Endodermal cell (in vitro differentiated cells): ENCODE measurements at regions not wholly inside any gene's neighbourhood (a gene's known extent, or its start where the extent isn't known, plus 50 kb on each side); places are given as distances from the start of the nearest gene placed in this dataset.

ENCODE experiments used
- DNase-seq: peaks from one replicate; pipeline ENCODE4 v3.0.0-alpha.2; 2017
- H3K27ac ChIP-seq: 2 replicates; pipeline ENCODE4 v1.5.1; 2013; ENCODE audit warnings: mild to moderate bottlenecking, low read depth, low read length, moderate library complexity
- H3K27me3 ChIP-seq: 2 replicates; pipeline ENCODE4 v1.6.1; 2013; ENCODE audit warnings: mild to moderate bottlenecking, low read length, moderate library complexity; ENCODE audit not compliant: insufficient read depth, control insufficient read depth, poor library complexity, severe bottlenecking
- H3K36me3 ChIP-seq: 2 replicates; pipeline ENCODE4 v1.7.0; 2013; ENCODE audit warnings: mild to moderate bottlenecking, low read length, moderate library complexity; ENCODE audit not compliant: control insufficient read depth, insufficient read depth
- H3K4me1 ChIP-seq: one replicate; pipeline ENCODE4 v1.7.0; 2013; ENCODE audit warnings: low read length; ENCODE audit not compliant: control insufficient read depth, insufficient read depth
- H3K4me3 ChIP-seq: 2 replicates; pipeline ENCODE4 v1.5.1; 2013; ENCODE audit warnings: mild to moderate bottlenecking, low read length, moderate library complexity
- H3K9ac ChIP-seq: 2 replicates; pipeline ENCODE4 v1.6.1; 2013; ENCODE audit warnings: mild to moderate bottlenecking, low read length, moderate library complexity; ENCODE audit not compliant: poor library complexity, severe bottlenecking; ENCODE audit errors: extremely low read depth
- H3K9me3 ChIP-seq: 2 replicates; pipeline ENCODE4 v1.6.1; 2013; ENCODE audit warnings: mild to moderate bottlenecking, low read length, moderate library complexity; ENCODE audit not compliant: control insufficient read depth
- H3K27ac Mint-ChIP-seq: 2 replicates; pipeline ENCODE4 v1.8.0; 2020; ENCODE audit warnings: mixed read lengths
- H3K27me3 Mint-ChIP-seq: 2 replicates; pipeline ENCODE4 v1.8.0; 2021; ENCODE audit warnings: mild to moderate bottlenecking, mixed read lengths; ENCODE audit not compliant: insufficient read depth
- H3K36me3 Mint-ChIP-seq: 2 replicates; pipeline ENCODE4 v1.8.0; 2020; ENCODE audit warnings: low read depth, mixed read lengths
- H3K4me1 Mint-ChIP-seq: 2 replicates; pipeline ENCODE4 v1.8.0; 2020; ENCODE audit warnings: mixed read lengths
- H3K4me3 Mint-ChIP-seq: 2 replicates; pipeline ENCODE4 v1.8.0; 2020; ENCODE audit warnings: mild to moderate bottlenecking, moderate library complexity, mixed read lengths
- H3K9me3 Mint-ChIP-seq: 2 replicates; pipeline ENCODE4 v1.8.0; 2020; ENCODE audit warnings: mild to moderate bottlenecking, mixed read lengths
- CTCF ChIP-seq: fragments of 200-600 bp; sonication (generic); conservative IDR thresholded peaks from 2 replicates; pipeline ENCODE4 v1.5.0; 2021; ENCODE audit warnings: antibody characterized with exemption, mild to moderate bottlenecking
- WGBS, 2 experiments: methylation state at CpG; one replicate each; pipeline versions ENCODE4 v1.1.5 to v1.1.7; 2013; ENCODE audit warnings: missing lambda C conversion rate in 2 of 2, mixed read lengths in 1 of 2; ENCODE audit not compliant: insufficient coverage in 1 of 2, insufficient read length in 1 of 2; 5-methylcytosine and 5-hydroxymethylcytosine counted together

- Mint-ChIP-seq H3K9me3 (peaks cover 36% of the 10 kb centered on the region), H3K27ac (no peak overlapping the region), H3K27me3 (no peaks in the 10 kb centered on the region), H3K4me1 (peaks cover 7% of the 10 kb centered on the region), H3K36me3 (peaks cover 3% of the 10 kb centered on the region), H3K4me3 (no peak overlapping the region)
- H3K27me3 ChIP-seq = no peaks in the 10 kb centered on the region
- H3K9ac ChIP-seq = no peak overlapping the region
- TF ChIP-seq CTCF = no peak
- H3K36me3 ChIP-seq = no peaks in the 10 kb centered on the region
- H3K4me1 ChIP-seq = peaks cover 4% of the 10 kb centered on the region
- peak overlapping the region; percentile 44 for H3K4me3 ChIP-seq
- H3K9me3 ChIP-seq = peaks cover 40% of the 10 kb centered on the region
- 79% methylated on average over 2 of the region's 2 CpGs; no CpG with 5 or more reads in 1 of the 2 experiments for WGBS, 2 experiments
- H3K27ac ChIP-seq = no peak overlapping the region
- no peak for DNase-seq
Observed at GRCh38 chr4:27142841-27143240, 282.2 kb downstream of the STIM2 start.

- no peak overlapping the region for H3K4me3 Mint-ChIP-seq
- no peaks in the 10 kb centered on the region for H3K36me3 ChIP-seq
- no peak for DNase-seq
- no peak overlapping the region for H3K9ac ChIP-seq
- H3K27ac Mint-ChIP-seq = no peak overlapping the region
- H3K36me3 Mint-ChIP-seq = no peaks in the 10 kb centered on the region
- peaks cover 9% of the 10 kb centered on the region for H3K9me3 Mint-ChIP-seq
- H3K4me1 Mint-ChIP-seq = peaks cover 7% of the 10 kb centered on the region
- 80 to 87% methylated on average over 1 to 2 of the region's 2 CpGs for WGBS, 2 experiments
- no peaks in the 10 kb centered on the region for H3K27me3 Mint-ChIP-seq
- H3K27me3 ChIP-seq = no peaks in the 10 kb centered on the region
- H3K4me1 ChIP-seq = peaks cover 4% of the 10 kb centered on the region
- no peak overlapping the region for H3K4me3 ChIP-seq
- no peak overlapping the region for H3K27ac ChIP-seq
- H3K9me3 ChIP-seq = peaks cover 13% of the 10 kb centered on the region
- TF ChIP-seq CTCF = no peak
Observed at GRCh38 chr4:27145597-27145996, 285.0 kb downstream of the STIM2 start.

GRCh38 chr4:27148211-27148895, 287.7 kb downstream of the STIM2 start:
- no peaks in the 10 kb centered on the region for H3K27me3 Mint-ChIP-seq

More at GRCh38 chr4:27148211-27148895, 287.7 kb downstream of the STIM2 start:
- no peak overlapping the region for H3K27ac ChIP-seq
- no peaks in the 10 kb centered on the region for H3K36me3 ChIP-seq
- Mint-ChIP-seq H3K36me3 (no peaks in the 10 kb centered on the region), H3K9me3 (peaks cover 3% of the 10 kb centered on the region), H3K4me3 (no peak overlapping the region), H3K27ac (no peak overlapping the region), H3K4me1 (peaks cover 2% of the 10 kb centered on the region)
- H3K4me3 ChIP-seq = no peak overlapping the region
- 93% methylated on average over 1 of the region's 1 CpG; no CpG with 5 or more reads in 1 of the 2 experiments for WGBS, 2 experiments
- no peak for DNase-seq
- no peak overlapping the region for H3K9ac ChIP-seq
- no peaks in the 10 kb centered on the region for H3K27me3 ChIP-seq
- no peak for TF ChIP-seq CTCF
- peaks cover 6% of the 10 kb centered on the region for H3K9me3 ChIP-seq
- no peaks in the 10 kb centered on the region for H3K4me1 ChIP-seq
